ENCODE measurements at regions not wholly inside any gene's neighbourhood (a gene's known extent, or its start where the extent isn't known, plus 50 kb on each side); places are given as distances from the start of the nearest gene placed in this dataset.
"Not testable (repeated sequence)": the region's sequence is repeated elsewhere in the genome, so short reads cannot be mapped to it uniquely, and the experiment has no call there.

DNA sequence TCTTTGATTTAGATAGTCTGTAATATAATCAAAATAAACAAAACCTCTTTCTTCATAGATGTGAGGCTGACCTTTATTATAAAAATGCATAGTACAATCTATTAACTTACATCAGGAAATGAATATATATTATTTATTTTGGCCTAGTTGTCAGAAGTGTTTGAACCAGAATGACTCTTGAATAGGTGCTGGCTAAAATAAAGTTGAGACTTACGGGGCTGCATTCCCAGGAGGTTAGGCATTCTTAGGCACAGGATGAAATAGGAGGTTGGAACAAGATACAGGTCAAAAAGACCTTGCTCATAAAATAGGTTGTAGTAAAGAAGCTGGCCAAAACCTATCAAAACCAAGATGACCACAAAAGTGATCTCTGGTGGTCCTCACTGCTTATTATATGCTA, 1193.3 kb upstream of the IGFBP7 start:
- TF ChIP-seq, protein P1, sequence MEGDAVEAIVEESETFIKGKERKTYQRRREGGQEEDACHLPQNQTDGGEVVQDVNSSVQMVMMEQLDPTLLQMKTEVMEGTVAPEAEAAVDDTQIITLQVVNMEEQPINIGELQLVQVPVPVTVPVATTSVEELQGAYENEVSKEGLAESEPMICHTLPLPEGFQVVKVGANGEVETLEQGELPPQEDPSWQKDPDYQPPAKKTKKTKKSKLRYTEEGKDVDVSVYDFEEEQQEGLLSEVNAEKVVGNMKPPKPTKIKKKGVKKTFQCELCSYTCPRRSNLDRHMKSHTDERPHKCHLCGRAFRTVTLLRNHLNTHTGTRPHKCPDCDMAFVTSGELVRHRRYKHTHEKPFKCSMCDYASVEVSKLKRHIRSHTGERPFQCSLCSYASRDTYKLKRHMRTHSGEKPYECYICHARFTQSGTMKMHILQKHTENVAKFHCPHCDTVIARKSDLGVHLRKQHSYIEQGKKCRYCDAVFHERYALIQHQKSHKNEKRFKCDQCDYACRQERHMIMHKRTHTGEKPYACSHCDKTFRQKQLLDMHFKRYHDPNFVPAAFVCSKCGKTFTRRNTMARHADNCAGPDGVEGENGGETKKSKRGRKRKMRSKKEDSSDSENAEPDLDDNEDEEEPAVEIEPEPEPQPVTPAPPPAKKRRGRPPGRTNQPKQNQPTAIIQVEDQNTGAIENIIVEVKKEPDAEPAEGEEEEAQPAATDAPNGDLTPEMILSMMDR (IDR thresholded peaks at IDR 0.05), result no peak
- no peak for DNase-seq (ENCODE audit: low spot score)
- no peak for ATAC-seq (ENCODE audit: low FRiP score)

DNA sequence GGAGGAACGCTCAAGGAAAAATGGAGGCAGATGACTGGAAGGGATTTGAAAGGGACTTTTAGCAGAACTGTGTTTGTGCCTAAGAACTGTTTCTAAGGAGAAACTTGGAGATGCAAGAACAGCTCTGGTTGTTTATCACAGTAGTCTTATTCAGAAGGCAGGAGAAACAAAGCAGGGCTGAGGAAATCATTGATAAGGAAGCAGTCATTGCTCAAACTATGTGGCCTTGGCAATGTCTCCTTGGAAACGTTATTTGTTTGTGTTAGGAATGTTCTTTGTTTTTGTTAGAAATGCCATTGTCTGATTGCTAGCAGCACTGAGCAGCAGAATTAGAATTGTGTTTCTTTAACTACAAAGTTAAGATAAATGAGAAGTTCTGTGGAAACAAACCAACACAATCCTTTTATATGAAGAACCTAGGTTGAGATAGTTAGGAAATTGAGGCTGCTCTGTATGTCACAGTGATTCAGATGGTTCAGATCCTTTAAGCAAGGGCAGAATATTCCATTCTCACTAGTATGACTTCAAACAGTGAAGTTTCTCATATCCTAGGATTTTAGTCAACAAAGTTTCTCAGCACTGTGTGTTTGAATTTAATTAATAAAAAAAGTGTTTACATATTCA, 1191.3 kb upstream of the IGFBP7 start:
- DNase-seq (ENCODE audit: low spot score) (no peak), ATAC-seq (ENCODE audit: low FRiP score) (no peak)
- TF ChIP-seq, protein P1 (IDR thresholded peaks at IDR 0.05), result no peak

DNA sequence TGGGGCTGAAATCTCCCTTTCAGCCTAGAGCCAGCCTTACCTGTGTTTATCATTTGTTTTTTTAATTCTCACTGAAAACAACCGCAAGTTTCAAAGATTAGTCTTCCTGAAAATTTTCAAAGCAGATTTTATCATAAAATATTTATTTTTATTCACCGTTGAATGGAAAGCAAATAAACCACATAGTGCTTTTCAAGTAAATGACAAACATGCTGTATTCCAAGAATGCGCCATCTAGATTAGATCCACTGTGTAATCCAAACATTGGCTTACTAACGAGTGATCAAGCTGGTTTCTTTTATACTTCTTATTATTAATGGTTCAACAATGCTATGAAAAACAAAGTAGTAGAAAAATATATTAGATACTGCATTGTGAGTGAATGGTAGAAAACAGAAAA, 1176.2 kb upstream of the IGFBP7 start:
- TF ChIP-seq, protein P1 (IDR thresholded peaks at IDR 0.05), result no peak
- no peak for ATAC-seq (ENCODE audit: low FRiP score)
- no peak for DNase-seq (ENCODE audit: low spot score)

DNA sequence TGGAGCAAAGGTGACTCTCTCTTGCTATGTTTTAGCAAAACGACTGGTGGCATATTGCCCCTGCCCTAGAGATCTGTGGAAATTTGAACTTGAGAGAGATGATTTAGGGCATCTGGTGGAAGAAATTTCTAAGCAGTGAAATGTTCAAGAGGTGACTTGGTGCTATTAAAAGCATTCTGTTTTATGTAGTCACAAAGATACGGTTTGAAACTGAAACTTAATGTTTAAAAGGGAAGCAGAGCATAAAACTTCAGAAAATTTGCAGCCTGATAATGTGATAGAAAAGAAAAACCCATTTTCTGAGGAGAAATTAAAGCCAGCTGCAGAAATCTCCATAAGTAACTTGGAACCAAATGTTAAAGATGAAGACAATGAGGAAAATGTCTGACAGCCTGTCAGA, 1170.7 kb upstream of the IGFBP7 start:
- not testable (repeated sequence) for ATAC-seq (ENCODE audit: low FRiP score); DNase-seq (ENCODE audit: low spot score)

DNA sequence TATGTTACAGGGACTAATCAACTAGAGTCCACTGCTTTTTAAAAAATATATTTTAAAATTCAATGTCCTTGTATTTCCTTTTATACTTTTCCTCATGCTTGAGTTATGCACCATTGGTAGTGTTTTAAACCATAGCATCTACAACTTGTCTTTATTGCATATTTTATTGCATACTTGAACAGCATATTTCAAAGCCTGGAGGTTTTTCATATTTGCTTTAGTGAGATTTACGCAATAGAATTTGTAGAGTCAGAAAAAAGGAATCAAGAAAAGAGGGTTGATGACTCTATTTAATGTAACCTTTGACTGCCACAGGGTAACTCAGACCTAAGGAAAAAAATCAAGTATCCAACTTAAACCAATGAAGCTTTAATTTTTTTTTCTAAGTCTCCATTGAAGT, 1165.7 kb upstream of the IGFBP7 start:
- TF ChIP-seq, protein P1 (IDR thresholded peaks at IDR 0.05), result no peak
- no peak for ATAC-seq (ENCODE audit: low FRiP score)
- DNase-seq (ENCODE audit: low spot score), result no peak

DNA sequence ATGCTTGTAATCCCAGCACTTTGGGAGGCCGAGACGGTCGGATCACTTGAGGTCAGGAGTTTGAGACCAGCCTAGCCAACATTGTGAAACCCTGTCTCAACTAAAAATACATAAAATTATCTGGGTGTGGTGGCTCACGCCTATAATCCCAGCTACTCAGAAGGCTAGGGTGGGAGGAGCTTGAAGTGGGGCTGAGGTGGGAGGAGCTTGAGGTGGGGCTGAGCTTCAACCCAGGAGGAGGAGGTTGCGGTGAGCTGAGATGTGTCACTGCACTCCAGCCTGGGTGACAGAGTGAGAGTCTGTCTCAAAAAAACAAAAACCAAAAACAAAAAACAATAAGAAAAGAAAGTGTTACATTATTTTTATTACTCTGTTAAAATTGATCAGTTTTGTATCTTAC, 1164.4 kb upstream of the IGFBP7 start:
- TF ChIP-seq, protein P1 (IDR thresholded peaks at IDR 0.05), result no peak
- ATAC-seq (ENCODE audit: low FRiP score) (no peak), DNase-seq (ENCODE audit: low spot score) (no peak)

DNA sequence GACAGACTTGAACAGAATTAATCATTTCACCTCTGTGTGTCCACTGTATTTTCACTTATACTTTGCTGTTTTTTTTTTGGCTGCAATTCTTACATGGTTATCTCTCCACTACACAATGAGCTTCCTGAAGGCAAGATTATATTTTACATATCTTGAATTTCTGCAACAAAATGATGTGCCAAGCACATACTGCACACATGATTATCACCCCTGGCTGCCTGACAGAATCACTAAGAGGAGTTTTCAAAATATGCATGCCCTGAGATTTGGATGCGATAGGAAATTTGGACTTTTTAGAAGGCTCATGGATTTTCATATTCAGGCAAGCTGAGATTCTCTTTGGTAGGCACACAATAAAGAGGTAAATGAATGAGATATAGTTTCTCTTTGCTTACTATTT, 1162.1 kb upstream of the IGFBP7 start:
- ATAC-seq (ENCODE audit: low FRiP score), result no peak
- no peak for DNase-seq (ENCODE audit: low spot score)
- TF ChIP-seq, protein P1 (IDR thresholded peaks at IDR 0.05), result no peak

DNA sequence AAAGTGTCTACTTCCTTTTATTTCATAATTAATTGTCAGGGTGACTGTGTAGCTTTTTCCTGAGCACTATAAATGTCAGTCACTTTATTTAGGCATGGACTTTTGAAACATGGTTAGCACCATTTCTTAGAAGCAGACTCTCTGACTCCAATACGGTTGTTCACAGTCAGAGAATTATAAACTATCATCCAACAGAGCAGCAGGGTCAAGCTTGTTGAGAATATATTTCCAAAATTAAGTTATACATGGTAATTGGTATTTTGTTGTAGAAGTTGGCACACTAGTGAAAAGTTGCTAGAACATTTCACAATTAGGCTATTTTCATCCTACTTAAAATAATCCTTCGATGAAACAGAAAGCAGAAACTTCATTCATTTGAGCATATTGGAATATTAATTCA, 1155.5 kb upstream of the IGFBP7 start:
- DNase-seq (ENCODE audit: low spot score), result no peak
- TF ChIP-seq, protein P1 (IDR thresholded peaks at IDR 0.05), result no peak
- no peak for ATAC-seq (ENCODE audit: low FRiP score)

Measured in omental fat pad (tissue), 3 donors.